PC-3 (cell line): ENCODE measurements at regions not wholly inside any gene's neighbourhood (a gene's known extent, or its start where the extent isn't known, plus 50 kb on each side); places are given as distances from the start of the nearest gene placed in this dataset.
A peak's percentile ranks its signal among the peaks of the same experiment; 100 is the strongest.

ENCODE experiments used
- ATAC-seq: fragments of 200-7000 bp; cut with Tn5 transposase; 2 replicates; pipeline ENCODE4 v1.9.1; 2020; ENCODE audit warnings: mild to moderate bottlenecking, moderate library complexity
- BruUV-seq: library from RNA; stranded (reverse); fragments of 400-500 nt; replicated peaks from 2 replicates; lab custom pipeline; 2021; lab: Mats Ljungman, UMichigan
- CTCF ChIA-PET: fragments of 300-600 bp; sonication (Branson Sonifier 250); formaldehyde crosslinking; loops from one replicate; lab custom pipeline; 2022; ENCODE audit warnings: antibody characterized with exemption; lab: Charles Lee
- POLR2A ChIA-PET: fragments of 300-600 bp; sonication (Branson Sonifier 250); formaldehyde crosslinking; loops from one replicate; lab custom pipeline; 2022; ENCODE audit warnings: antibody characterized with exemption; ENCODE audit not compliant: unreplicated experiment; lab: Charles Lee
- DNase-seq: peaks from one replicate; pipeline ENCODE4 v3.0.0-alpha.2; 2015
- H2AFZ ChIP-seq: fragments of 300-600 bp; sonication (generic); 2 replicates; pipeline ENCODE4 v1.6.0; 2016; ENCODE audit warnings: antibody characterized with exemption, low read length
- H3F3A ChIP-seq: fragments of 300-600 bp; sonication (generic); one replicate; pipeline ENCODE4 v1.6.0; 2017; ENCODE audit warnings: antibody characterized with exemption, low read length, control low read depth, mild to moderate bottlenecking; ENCODE audit not compliant: unreplicated experiment
- H3K27ac ChIP-seq: fragments of 300-600 bp; sonication (generic); 2 replicates; pipeline ENCODE4 v1.5.1; 2016; ENCODE audit warnings: mild to moderate bottlenecking, low read length
- H3K27me3 ChIP-seq: fragments of 300-600 bp; sonication (generic); 2 replicates; pipeline ENCODE4 v1.6.1; 2016; ENCODE audit warnings: low read length, mixed read lengths
- H3K36me3 ChIP-seq: fragments of 300-600 bp; sonication (generic); 2 replicates; pipeline ENCODE4 v1.6.1; 2016; ENCODE audit warnings: low read depth, mixed run types, low read length, mixed read lengths
- H3K4me1 ChIP-seq: fragments of 300-600 bp; sonication (generic); 2 replicates; pipeline ENCODE4 v1.5.1; 2016; ENCODE audit warnings: low read length; ENCODE audit not compliant: insufficient read depth
- H3K4me2 ChIP-seq: fragments of 300-600 bp; sonication (generic); 2 replicates; pipeline ENCODE4 v1.6.0; 2016; ENCODE audit warnings: low read length
- H3K4me3 ChIP-seq: fragments of 300-600 bp; sonication (generic); 2 replicates; pipeline ENCODE4 v1.5.1; 2016; ENCODE audit warnings: mild to moderate bottlenecking, low read length, mixed read lengths
- H3K79me2 ChIP-seq: fragments of 300-600 bp; sonication (generic); 2 replicates; pipeline ENCODE4 v1.6.1; 2017; ENCODE audit warnings: low read length, mixed read lengths
- H3K9ac ChIP-seq: fragments of 300-600 bp; sonication (generic); 2 replicates; pipeline ENCODE4 v1.6.0; 2016; ENCODE audit warnings: mild to moderate bottlenecking, low read length
- H3K9me2 ChIP-seq: fragments of 300-600 bp; sonication (generic); replicated peaks from 2 replicates; pipeline ENCODE4 v1.6.1; 2016; ENCODE audit warnings: mixed run types, low read length, mixed read lengths
- H3K9me3 ChIP-seq: fragments of 300-600 bp; sonication (generic); 2 replicates; pipeline ENCODE4 v1.6.1; 2016; ENCODE audit warnings: low read length, mixed read lengths
- H4K20me1 ChIP-seq: fragments of 300-600 bp; sonication (generic); 2 replicates; pipeline ENCODE4 v1.6.1; 2016; ENCODE audit warnings: low read length, mixed read lengths
- EZH2 ChIP-seq: fragments of 300-600 bp; sonication (generic); IDR thresholded peaks from one replicate; pipeline ENCODE4 v1.6.1; 2017; ENCODE audit warnings: antibody characterized with exemption, mild to moderate bottlenecking, low read length; ENCODE audit not compliant: unreplicated experiment
- EZH2phosphoT487 ChIP-seq: fragments of 300-600 bp; sonication (generic); IDR thresholded peaks from 2 replicates; pipeline ENCODE4 v1.6.1; 2018; ENCODE audit warnings: mild to moderate bottlenecking, antibody characterized with exemption, low read length, borderline replicate concordance
- intact Hi-C: fragments of 100-400 bp; cut with micrococcal nuclease; formaldehyde crosslinking; loops from 2 replicates; pipeline ENCODE4 v1.9.0; 2023
- TF ChIP-seq, protein P1 (sequence below): fragments of 300-600 bp; sonication (generic); conservative IDR thresholded peaks from 2 replicates; pipeline ENCODE4 v1.5.1; 2017; ENCODE audit warnings: antibody characterized with exemption, low read depth, mild to moderate bottlenecking, low read length

DNA sequence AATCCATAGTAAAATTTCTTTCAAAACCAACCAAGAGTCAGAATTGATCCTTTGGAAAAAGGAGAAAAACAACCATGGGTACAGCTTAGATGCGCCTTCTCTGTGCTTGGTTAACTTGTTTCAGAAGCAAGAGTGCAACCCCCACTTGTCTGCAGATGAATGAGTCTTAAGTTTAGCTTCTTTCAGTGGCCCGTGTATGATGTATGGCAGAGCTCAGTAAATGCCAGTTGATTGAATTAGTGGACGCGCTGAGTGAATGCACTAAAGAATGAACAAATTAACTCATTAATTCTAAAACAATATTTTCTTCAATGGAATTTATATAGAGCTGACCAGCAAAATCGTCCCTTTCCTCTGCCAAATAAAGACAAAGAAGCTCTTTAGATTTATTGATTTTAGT lies 67.0 kb upstream of the ARHGEF3 start:
- Histone ChIP-seq H3F3A (no peaks in the 10 kb centered on the region), H3K9ac (no peak overlapping the region), H3K27me3 (no peaks in the 10 kb centered on the region), H3K4me3 (peak overlapping the region; percentile 36; the same call in 1 of the 2 replicates), H3K4me2 (peak overlapping the region; percentile 64), H3K79me2 (no peaks in the 10 kb centered on the region), H3K36me3 (no peaks in the 10 kb centered on the region), H4K20me1 (no peaks in the 10 kb centered on the region), H3K4me1 (peaks cover 22% of the 10 kb centered on the region), H3K9me2 (no peaks in the 10 kb centered on the region), H3K27ac (no peak overlapping the region), H3K9me3 (no peaks in the 10 kb centered on the region), H2AFZ (no peak overlapping the region)
- DNase-seq (no peak), ATAC-seq (no peak)
- ChIA-PET POLR2A (interaction anchor here (0.6 kb wide), 1 partner anchor 67 kb away, joined by 3 read pairs; the partner anchor contains the start of gene ARHGEF3), CTCF (interaction anchor here (0.6 kb wide), 1 partner anchor 19 kb away, joined by 5 read pairs; no protein-coding TSS in a partner anchor)
- TF ChIP-seq EZH2 (no peak), EZH2phosphoT487 (no peak)
- TF ChIP-seq, protein P1, sequence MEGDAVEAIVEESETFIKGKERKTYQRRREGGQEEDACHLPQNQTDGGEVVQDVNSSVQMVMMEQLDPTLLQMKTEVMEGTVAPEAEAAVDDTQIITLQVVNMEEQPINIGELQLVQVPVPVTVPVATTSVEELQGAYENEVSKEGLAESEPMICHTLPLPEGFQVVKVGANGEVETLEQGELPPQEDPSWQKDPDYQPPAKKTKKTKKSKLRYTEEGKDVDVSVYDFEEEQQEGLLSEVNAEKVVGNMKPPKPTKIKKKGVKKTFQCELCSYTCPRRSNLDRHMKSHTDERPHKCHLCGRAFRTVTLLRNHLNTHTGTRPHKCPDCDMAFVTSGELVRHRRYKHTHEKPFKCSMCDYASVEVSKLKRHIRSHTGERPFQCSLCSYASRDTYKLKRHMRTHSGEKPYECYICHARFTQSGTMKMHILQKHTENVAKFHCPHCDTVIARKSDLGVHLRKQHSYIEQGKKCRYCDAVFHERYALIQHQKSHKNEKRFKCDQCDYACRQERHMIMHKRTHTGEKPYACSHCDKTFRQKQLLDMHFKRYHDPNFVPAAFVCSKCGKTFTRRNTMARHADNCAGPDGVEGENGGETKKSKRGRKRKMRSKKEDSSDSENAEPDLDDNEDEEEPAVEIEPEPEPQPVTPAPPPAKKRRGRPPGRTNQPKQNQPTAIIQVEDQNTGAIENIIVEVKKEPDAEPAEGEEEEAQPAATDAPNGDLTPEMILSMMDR: no peak
- intact Hi-C loops: no loop called here
- no TSS peak for BruUV-seq

DNA sequence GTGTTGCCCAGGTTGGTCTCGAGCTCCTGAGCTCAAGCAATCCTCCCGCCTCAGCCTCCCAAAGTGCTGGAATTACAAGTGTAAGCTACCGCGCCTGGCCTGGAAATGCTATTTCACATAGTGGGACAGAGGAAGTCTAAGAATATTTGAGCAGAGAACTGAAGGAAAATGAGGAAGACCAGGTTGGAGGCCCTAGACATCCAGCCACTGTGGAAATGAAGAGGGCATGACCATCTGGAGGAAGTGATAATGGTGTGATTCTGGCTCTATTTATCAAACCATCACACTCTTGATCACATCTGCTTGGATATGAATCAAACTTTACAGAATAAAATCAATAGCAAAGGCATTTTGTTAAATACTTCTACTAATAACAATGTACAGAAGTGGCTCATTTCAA lies 65.9 kb upstream of the ARHGEF3 start:
- no peak for ATAC-seq
- Histone ChIP-seq H3K4me2 (no peak overlapping the region), H3K36me3 (no peaks in the 10 kb centered on the region)

More for the DNA sequence above, 65.9 kb upstream of the ARHGEF3 start:
- TF ChIP-seq EZH2phosphoT487 (no peak), EZH2 (no peak)
- TF ChIP-seq, protein P1: no peak
- Histone ChIP-seq H3K9me3 (no peaks in the 10 kb centered on the region), H3K4me3 (no peak overlapping the region), H3K79me2 (no peaks in the 10 kb centered on the region), H3K9me2 (no peaks in the 10 kb centered on the region), H2AFZ (no peak overlapping the region), H3K27ac (no peak overlapping the region), H3K9ac (no peak overlapping the region), H3K27me3 (no peaks in the 10 kb centered on the region), H3F3A (no peaks in the 10 kb centered on the region), H4K20me1 (no peaks in the 10 kb centered on the region), H3K4me1 (peaks cover 27% of the 10 kb centered on the region)
- BruUV-seq: no TSS peak
- DNase-seq: no peak
- POLR2A ChIA-PET: no interaction called here
- CTCF ChIA-PET: no interaction called here
- intact Hi-C loops: no loop called here
